ENCODE measurements at regions not wholly inside any gene's neighbourhood (a gene's known extent, or its start where the extent isn't known, plus 50 kb on each side); places are given as distances from the start of the nearest gene placed in this dataset.

DNA sequence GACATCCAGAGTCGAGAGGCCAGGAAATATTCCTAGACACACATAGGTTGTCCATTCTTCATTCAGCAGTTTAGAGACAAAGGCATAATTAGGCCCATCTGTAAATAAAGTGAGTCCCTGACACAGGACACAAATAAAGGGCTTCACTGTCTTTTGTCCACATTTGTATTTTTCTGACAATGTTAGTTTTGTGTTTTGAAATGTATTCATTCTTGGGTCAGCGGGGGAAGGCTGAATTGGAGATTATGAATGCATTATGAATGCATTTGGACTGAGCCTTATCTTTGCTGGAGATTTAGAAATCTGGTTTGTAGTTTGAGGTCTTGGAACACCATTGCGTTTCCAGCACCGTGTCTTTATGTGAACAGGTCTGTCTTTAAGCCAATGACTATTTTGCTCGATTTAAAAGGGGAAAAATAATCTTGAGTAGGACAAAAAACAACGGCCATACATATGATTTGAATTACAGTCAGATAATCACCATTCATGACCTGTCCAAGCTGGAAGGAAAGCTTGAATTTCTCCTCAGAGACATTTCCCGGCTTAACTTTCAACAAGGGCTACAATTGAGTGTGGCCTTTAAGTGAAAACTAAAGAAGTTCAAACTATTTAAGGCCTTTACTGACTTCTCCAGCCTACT is 334.8 kb downstream of the WDR11 start:
- no peak for DNase-seq

DNA sequence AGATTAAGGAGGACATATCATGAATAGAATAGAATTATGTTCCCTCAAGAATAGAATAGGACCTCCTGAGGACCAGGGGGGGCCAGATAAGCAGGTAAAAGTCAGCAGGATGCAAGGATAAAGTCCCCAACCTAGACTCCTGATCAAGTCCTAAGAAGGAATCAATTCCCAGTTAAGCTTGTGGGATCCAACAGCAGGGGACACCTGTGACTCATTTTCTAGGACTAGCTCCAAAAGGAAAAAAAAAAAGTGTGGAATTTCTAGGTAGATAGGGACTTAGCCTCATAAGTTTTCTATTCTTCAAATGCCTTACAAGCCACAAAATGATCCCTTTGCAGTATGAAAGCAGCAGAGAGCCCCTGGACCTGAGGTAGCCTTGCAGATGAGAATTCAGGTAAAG is 336.2 kb downstream of the WDR11 start:
- DNase-seq = no peak

DNA sequence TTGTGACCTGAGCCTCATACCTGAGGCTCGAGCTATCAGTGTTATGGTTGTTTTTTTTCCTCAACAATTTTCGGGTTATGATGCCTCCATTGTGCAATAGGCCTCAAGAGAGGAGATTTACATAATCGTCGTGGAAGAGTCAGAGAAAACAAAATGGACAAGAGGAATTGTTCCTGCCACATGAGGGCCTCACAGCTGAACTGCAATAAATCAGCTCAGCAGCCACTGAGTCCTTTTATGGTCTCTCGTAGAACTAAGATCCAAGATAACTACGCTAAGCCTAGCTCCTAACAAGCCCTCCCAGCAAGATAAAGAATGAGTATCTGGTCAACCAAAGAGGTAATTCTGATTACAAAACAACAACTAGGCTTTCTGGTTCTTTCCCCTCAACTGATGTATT is 336.8 kb downstream of the WDR11 start:
- no peak for DNase-seq

DNA sequence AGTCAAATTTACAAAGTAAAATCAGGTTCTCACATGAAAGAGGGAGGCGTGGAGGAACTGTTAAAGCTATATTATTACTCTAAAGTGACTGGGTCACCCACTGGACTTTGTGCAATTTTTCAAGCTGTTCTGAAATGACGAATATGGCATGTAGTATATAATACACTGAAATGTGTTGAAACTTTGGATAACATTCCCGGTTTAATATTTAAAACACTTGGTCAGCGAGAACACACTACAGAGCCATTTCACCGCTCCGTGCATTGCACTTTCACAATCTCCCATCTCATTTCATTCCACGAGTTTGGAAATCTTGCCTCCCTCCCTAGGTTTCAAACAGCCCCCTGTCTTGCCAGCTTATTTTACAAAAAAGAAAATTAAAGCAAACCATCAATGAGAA is 337.9 kb downstream of the WDR11 start:
- DNase-seq = no peak

DNA sequence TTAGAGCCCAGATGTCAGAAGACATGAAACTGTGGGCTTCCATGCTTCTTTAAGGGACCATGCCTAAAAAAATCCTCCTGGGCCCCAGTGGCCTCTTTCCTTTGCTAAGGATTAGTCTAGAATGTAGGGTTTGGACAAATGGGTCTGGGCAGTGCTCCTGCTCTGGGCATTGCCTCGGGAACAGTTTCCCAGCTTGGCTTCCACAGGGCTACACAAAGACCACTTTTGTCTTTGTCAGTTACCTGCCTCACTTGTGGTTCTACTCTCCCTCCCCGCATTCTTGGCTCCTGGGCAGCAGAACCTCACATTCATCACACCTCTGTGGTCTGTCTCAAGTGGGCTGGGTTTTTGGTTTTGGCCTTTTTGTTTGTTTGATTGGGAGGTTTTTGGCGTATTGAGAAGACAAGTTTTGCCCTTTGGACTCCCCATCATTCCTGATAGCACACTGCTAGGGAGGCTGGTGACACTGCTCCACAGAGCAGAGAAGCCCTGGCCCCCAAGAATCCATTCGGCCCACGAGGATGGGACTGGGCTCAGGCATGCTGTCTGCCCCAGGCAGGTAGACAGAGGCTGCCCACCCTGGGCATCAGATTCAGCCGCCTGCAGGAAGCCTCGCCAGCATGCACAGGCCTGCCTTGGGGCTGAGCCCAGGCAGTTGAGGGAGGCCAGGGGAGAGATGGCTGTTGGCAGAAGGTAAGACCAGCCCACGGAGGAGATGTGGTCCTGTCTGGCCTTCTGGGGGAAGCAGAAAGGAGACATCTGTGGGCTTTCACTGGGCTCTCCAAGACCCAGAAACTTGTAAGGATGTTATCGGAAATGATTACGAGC is 343.7 kb downstream of the WDR11 start:
- no peak for DNase-seq

DNA sequence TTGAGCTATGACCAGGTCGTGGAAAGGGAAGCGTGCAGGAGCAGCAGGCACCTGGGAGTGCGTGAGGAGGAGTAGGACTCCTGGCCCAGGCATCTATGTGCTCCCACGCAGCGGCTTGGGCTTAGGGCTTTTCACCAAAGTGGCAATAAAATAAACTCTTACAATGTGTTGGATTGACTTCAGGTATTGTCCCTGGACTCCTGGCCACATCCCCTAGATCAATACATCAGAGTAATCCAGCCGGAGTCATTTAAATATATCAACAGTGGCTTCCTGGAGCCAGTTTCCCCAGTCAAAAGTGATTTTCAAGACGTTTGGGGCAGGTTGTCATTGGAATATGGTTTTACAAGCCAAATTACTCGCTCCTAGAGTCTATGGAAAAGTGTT is 344.4 kb downstream of the WDR11 start:
- no peak for DNase-seq

DNA sequence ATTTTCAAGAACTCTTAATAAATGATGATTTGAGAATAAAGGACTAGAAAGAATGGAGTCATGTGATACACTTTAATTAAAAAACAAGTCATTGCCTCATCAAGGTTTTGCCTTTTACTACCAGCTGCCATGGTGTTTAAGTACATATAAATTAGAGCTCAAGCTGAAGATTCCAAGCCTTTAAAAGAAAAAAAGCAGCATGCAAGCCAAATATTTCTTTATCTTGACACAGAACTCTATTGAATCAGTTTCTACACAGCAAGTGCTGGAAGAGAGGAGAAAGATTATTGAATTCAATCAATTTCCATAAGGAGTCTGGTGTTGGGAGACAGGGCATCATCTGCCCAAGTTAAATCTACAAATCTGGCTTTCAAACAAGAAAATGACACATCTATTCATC is 347.9 kb downstream of the WDR11 start:
- no peak for DNase-seq

DNA sequence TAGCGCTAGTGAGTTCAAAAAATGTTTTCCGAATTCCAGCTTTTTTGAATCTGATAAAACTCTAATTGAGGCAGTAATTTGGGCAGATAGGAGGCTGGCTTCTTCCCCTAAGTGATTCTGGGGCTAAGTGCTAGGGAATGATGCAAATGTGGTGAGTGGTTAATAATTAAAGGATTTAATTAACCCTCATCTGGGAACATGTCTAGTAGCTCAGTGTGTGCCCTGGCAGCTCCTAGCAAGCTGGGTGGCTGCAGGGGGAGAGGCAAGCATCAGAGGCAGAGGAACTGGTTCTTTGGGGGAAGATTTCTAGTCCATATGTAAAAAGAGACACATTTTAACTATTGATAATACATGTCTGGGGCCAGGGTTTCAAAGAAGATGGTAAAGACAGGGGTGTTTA is 354.5 kb downstream of the WDR11 start:
- no peak for DNase-seq

DNA sequence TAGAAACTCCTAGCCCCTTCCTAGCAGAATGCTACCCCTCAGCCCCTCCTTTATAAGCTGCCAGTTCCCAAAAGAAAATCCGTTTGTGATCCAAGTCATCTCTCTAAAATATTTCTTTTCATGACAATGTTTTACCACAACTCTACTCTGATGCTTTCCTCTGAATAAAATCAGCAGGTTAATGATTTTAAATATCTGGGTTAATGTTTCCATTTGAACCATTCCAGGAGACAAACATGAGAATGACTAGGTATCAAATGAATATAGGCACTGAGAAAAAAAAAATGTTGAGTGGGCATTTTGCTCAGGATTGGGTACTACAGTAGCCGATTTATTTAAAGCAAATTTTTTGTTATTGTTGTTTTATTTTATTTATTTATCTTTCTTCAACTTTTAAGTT is 360.3 kb downstream of the WDR11 start:
- no peak for DNase-seq

DNA sequence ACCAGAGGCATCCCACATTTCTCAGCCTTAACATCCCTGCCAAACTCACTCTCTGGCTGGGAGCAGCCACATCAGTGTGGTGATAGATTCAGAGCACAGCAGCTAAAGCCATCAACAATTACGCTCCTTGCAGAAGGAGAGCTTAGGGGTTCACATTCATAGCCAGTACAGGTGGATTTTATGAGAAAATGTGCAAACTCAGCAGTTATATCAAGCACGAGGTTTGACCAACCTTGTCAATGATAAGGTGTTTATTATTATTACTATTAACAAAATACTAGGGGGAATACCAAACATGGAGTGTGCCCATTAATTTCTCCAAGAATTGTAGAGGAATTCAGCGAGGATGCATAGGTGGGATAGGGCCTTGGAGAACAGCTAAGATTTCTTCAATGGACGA is 362.3 kb downstream of the WDR11 start:
- no peak for DNase-seq

DNA sequence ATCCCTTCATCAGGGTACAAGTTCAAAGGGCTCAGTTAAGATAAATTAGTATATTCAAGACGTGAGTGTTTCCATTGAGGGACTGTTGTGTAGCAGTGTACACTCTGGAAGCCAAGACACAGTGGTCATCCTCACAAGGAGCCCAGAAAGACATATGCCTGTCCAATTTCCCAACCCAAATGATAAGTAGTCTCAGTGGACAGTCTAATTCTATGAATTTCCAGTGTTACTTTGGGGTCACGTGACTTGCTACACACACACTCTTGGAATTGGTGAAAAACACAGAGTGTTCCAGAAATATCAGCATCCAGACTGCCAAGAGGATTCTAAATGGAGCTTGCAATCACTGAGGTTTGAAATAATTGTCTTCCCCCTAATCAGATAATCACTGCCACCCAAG is 365.1 kb downstream of the WDR11 start:
- no peak for DNase-seq

DNA sequence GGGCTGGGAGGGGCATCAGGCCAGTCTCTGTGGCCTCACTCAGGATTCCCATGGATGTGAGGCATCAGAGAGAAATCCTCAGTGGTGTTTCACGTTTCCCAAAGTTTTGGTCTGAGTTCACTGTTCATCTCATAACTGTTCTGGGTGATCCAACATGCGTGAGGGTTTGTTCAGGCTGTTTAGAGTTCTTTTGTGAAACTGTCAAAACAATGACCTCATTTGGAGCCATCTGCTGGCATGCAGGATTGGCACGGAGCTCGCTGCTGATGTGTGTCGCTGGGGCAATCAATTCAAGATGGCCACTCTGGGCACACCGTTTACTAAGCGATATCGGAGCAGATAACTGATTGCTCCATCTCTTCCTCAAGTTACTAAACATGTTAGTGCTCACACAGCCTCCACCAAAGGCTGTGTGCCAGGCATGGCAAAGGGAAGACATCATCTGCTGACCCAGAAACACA is 365.6 kb downstream of the WDR11 start:
- no peak for DNase-seq

DNA sequence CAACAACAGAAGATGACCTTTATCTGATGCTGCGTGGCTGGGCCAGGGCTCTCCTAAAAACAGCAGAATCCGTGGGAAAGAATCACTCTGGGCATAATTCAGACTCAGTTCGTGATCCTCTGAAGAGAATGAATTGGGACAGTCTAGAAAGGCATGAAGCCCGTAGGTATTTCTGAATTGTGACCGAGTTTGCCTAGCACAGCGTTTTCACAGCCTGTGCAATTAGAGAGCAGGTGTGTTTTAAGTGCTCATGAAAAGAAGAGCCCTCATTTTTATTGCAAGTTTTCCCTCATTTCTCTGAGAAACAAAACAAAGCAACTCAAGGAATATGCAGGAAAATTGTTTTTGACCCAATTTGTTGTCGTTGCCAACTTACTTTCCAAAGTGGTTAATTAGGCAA is 366.2 kb downstream of the WDR11 start:
- no peak for DNase-seq

DNA sequence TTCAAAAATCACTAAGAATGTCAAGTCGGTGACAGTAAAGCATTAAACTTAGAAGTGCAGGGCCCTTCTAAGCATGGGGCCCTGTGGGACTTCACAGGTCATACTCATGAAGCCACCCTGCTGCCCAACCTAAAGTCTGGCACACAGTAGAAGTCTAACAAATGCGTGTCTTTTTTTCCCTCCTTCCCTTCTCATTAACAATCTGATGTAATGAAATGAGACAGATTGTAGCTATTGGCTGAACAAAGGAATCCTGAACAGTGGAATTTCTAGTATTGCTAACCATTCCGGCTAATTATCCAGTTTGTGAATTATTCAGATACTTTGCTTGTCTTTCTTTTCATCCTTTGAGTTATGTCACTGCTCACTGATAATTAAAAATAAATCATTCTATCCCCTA is 369.9 kb downstream of the WDR11 start:
- DNase-seq = no peak

DNA sequence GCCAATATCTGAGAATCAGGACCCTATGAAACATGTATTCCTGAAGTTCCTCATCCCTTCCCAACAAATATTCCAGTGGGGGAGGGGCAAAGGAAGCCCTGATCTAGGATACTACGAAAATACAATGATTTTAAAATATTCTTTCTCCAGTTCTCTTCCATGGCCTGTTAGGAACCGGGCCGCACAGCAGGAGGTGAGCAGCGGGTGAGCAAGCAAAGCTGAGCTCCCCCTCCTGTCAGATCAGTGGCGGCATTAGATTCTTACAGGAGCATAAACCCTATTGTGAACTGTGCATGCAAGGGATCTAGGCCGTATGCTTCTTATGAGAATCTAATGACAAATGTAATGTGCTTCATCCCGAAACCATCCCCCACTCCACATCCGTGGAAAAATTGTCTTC is 370.8 kb downstream of the WDR11 start:
- DNase-seq = no peak

DNA sequence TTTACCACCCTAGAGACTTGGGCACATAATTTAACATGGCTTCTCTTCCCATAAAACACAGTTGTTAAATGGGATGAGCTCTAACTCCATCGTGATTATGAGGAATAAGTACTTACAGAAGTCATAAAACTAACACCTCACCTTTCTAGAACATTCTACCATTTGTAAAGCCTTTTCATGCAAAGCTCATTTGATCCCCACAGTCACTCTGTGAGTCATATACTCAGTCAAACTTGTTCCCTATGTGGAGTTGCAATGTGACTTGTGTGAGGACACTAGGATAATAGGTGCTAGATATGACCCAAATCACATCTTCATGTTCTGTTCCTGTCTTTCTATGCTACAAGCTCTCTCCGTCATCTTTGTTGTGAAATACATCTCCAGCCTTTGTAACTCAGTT is 371.7 kb downstream of the WDR11 start:
- DNase-seq = no peak

DNA sequence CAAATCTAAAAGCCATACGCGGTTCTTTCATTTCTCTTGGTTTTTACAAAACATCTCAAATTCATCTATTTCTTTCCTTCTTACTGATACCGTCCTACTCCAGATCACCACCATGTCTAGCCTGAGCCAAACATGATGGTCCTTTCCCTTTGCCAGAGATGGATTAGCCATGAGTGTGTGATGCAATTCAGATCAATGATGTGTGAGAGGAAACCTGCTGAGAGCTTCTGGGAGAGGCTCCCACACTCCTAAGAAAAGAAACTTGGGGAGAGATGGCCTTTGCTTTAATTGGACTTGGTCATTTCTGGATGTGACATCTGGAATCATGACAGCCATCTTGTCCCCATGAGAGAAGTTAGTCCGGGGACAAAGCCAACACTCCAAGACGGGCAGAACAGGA is 367.2 kb downstream of the FGFR2 start:
- no peak for DNase-seq

DNA sequence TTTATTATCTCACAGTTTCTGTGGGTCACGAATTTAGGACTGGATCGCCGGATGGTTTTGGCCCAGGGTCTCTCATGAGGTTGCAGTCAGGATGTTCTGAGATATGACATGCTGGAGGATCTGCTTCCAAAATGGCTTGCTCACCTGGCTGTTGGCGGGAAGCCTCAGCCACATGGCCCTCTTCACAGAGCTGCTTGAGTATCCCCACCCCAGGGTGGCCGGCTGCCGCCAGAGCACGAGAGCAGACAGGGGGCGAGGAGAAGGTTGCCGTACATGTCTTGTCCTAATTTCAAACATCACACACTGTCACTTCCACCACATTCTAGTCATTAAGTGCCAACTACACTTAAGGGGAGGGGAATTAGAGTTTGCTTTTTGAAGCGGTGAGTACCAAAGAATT is 365.8 kb downstream of the FGFR2 start:
- no peak for DNase-seq

DNA sequence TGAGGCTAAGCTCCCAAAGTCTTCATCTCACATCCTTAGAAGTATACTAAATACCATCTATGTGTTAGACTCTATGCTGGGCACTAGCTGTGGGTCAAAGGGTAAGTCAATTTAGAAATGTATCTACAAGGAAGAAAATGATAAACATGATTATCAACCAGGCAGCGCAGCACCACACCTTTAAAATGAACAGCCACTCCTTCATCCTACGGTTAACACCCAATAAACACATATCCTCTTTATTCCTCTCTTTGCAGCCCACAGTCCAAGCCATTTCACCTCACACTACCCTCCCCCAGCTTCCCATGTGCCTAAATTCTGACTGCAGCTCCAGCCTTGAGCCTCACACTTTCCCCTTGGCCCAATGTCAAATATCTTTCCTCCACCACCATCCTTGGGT is 362.6 kb downstream of the FGFR2 start:
- DNase-seq = no peak

DNA sequence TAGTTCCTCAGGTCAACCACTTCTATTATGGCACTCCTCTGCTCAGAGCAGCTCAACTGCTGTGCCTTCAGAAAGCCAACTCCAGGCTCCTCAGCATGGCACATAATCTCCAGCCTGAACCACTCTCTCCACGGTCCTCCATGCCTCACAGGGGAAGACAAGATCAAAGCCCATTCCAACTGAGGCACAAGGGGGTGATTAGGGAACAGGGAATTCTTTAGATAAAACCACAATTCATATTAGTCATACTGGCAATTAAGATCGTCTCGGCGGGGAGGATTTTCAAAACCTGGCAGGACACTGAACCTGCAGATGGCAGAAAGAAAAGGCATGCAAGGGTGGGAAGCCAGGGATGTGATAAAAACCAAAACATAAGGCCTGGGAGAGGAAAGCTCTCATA is 361.6 kb downstream of the FGFR2 start:
- DNase-seq = no peak

DNA sequence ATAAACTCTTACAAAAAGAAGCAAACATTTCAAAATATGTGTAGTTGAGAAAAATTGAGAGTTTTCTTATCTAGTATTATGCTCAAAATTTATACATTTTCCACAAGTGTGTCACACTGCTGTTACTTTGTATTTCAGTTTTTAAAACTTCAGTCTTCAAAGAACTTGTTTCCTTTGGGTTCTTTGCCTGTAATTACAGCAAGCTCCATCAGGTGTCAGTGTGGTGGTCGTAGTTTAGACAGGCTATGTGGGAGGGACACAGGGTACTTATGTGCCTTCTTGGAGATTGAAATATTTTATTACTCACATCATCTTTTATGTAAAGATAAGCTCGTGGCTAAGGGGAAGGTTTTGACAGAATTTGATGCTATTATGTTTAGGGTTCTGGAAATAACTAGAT is 360.5 kb downstream of the FGFR2 start:
- DNase-seq = no peak

DNA sequence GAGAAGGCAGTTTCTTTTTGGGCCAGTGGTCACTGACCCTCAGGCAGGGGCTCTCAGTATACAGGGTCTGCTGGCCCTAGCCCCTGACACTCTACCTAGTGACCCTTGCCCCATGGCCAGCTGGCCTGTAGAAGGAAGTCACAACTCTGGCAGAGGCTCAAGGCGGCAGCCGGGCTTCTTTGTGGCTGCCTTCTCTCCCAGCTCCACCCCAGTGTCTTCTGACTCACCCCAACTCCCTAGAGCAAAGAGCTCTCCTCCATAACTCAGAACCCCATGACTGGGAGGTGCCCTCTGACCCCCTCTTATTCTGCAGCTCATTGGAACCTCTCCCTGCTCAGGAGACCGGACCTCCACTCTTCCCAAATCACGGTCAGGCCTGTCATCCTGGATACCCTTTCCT is 358.2 kb downstream of the FGFR2 start:
- DNase-seq = no peak

DNA sequence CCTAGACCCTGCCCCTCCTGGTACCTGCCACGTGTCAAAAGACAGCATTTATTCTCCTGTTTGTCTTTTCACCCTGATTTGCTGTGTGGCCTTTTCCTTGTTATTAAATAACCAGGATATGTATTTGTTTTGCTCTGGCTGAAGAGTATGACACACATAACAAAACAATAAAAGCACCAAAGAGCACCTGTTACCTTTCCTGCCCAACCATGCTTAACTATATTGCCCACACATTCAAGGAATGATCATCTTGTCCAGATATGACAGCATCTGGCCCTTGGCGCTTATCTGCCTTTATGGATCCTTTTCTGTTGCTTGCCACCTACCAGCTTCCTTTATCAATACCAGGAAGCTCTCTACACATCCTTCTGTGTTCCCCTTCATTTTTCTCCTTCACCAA is 357.7 kb downstream of the FGFR2 start:
- DNase-seq = no peak

DNA sequence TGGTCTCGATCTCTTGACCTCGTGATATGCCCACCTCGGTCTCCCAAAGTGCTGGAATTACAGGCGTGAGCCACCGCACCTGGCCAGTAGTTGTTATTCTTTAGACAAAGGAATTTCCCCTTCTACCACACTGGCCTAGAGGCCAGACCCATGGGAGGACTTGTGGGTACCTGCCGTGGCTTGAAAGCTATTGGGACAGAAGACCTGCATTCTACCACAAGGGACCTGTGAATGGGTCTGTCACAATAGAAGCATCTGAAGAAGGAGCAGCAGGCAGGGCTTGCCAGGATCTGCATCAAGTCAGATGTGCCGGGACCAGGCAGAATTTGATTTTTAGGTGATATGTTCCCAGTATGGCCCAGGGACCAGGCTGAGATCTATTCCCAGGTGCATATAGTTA is 356.9 kb downstream of the FGFR2 start:
- no peak for DNase-seq
